ENCODE measurements at regions not wholly inside any gene's neighbourhood (a gene's known extent, or its start where the extent isn't known, plus 50 kb on each side); places are given as distances from the start of the nearest gene placed in this dataset.

DNA sequence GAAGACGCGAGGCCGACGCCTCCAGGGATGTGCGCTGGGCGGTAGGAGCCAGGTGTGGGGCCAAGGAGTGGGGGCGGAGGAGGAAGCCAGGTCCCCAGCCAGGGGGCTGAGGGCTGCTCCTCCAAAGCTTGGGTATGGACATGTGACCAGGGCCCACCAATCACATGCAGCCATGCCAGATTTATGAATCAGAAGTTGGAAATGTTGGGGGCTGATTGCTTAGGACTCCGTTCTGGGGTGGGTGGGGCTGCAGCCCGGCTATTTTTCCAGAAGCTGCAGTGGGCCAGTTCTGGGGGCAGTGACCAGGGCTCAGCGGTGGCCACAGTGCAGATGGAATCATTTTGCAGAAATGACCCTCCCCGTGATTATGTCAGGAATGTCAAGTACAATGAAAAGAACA is 96.0 kb downstream of the CEBPB start:
- no peak for DNase-seq

DNA sequence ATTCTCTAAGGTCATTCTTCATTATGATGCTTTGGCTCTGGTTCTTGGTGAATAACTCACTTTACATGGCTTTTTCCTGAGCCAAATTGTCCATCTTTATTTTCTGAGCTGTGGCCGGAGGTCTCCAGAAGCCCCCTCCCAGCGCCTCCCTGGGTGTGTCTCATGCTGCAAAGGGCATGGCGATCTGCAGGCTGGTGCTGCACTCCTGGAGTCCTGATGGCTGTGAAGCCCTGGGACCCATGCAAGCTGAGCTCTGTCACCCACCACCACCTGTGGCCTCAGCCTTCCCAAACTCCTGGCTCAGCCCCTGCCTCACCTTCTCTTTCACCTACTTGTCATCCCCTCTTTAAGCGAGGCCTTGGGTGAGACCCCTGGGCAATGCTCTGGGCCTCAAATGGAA is 96.9 kb downstream of the CEBPB start:
- no peak for DNase-seq

DNA sequence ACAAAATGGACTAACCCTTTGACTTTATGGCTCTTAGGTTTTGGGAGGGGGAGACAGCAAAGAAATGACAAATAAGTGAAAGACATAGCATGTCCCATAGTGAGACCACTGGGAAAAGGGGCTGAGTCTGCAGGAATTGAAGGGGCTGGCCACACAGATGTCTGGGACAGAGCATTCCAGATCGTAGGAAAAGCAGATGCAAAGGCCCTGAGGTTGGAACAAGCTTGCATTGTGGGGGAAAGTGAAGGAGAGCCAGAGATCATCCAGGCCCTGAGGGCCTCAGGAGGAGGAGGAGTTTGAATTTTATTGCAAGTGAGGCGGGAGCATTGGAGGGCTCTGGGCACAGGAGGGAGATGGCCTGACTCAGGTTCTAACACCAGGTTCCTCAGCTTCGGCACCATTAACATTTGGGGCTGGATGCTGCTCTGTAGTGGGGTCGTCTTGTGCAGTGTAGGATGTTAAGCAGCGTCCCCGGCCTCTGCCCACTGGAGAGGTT is 97.5 kb downstream of the CEBPB start:
- no peak for DNase-seq

DNA sequence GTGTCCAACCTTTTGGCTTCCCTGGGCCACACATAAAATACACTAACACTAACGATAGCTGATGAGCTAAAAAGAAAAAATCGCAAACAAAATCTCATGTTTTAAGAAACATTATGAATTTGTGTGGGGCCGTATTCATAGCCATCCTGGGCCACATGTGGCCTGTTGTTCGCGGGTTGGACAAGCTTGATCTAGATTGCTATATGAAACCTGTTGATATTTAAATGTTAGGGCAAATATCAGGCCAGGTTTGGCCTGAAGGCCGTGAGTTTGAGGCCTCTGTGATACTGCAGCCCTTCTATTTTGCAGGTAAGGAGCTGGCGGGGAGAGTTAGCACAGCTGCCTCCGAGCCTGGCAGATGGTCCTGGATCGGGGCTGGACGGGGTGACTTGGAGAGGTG is 99.0 kb downstream of the CEBPB start:
- peak in 1 of 2 experiments; percentile 50 for DNase-seq

DNA sequence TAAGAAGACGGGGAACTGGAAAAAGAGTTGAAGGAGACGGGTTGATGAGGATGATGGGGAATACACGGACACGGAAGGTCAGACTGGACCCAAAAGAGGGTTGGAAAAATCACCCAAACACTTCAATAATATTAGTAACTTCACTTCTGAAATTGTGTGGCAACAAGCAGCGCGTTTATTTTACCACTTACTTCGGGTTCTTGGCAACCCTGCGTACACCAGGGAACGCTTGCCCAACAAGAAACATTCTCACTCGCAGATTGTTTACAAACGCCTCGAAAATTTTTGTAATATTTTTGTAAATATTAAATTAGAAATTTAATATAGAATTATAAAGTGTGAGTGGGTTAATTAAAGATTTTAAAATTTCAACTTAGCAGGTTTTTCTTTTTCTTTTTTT is 99.5 kb downstream of the CEBPB start:
- DNase-seq, result no peak

DNA sequence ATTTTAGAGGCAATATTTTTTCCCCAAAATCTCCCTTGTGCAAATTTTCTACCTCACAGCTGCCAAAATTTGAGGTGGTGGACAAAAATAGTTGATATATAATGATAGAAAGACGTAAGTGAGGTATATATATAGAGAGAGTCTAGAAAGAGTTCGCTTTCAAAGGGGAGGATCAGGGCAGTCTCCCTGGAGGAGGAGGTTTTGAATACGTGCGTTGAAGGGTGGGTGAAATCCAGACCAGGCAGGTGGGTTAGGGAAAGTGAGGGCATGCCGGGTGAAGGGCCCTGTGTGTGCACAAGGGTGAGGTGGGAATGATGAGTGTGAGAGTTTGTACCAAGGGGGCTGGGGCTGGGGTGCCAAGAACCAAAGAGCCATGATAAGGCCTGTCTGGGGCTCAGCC is 100.2 kb downstream of the CEBPB start:
- no peak for DNase-seq

DNA sequence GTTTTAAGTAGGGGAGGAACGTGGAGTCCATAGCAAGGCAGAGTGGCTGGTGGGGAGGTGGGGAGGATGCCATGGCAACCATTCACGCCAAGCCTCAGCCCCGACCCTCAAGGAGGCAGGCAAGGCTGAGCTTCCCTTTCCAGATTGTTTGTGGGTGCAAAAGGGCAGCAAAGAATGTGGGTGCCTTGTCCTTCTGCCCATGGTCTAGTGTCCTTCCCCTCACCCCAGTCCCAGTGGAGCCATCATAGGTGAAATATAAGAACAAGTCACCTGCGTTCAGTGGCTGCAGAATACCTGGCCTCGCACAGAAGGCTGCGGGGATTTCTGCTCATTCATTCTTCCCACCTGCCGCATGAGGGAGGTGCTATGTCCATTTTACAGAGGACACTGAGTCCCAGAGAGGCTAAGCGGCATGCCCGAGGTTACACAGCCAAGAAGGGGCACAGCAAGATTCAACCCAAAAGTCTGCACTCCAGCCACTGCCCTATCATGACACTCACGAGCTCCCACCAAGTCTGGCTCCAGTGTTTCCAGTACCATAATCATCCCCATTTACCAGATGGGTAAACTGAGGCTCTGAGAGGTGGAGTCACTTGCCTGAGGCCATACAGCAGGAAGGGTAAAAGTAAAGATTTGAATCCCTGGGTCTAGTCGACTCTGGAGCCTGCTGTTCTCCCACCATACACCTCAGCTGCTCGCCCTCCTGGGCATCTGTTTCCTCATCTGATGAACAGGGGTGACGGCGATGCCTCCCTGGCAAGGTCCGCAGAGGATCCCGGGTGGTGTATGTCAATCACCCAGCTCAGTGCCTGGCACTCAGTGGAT is 100.8 kb downstream of the CEBPB start:
- no peak for DNase-seq

DNA sequence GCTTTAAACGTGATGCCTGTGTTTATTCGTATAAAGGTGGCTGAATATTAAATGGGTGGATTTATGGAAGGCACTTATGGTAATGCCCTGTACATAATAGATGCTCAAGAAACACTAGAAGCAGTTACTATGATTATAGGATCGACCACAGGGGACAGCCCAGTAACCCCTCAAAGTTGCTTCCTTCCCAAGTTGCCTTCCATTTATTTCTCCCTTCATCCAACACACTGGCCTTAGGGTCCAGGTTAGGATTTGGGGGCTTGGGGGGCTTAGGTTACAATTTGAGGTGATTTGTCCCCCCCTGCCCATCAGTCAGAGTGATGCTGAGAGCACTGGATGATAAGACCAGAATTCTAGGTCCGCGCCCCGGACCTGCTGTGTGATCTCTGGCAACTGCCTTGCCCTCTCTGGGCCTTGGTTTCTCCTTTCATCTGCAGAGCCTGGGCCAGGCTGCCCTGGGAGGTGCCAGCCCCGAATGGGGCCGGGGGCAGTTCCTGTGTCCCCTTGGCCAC is 101.5 kb downstream of the CEBPB start:
- no peak for DNase-seq

DNA sequence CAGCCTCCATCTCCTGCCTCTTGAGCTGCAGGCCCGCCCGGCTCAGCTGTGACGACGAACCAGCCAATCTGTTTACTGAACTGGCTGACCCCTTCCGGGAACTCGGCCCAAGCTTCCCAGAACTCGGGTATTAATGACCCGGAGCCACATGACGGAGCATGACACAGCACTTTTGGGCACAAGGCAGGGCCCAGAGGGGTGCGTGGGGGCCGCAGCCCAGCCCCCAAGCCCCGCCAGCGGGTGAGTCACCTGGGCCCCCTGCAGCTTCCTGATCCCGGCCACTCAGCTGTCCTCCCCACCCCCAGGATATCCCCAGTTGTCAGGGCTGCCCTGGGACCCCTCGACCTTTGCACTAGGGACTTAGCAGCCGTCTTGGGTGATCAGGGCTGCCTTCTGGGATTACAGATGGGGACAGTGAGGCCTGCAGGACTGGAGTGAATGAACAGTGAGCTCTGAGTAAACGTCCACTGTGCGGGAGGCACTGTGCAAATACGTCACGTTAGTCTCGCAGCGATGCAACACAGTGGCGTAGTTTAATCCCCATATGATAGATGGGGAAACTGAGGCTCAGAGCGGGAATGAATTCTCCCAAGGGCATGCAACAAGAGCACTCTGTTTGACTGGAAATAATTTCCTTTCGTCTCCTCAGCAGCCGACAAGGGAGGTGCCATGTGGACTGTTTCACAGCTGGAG is 102.1 kb downstream of the CEBPB start:
- DNase-seq, result no peak

DNA sequence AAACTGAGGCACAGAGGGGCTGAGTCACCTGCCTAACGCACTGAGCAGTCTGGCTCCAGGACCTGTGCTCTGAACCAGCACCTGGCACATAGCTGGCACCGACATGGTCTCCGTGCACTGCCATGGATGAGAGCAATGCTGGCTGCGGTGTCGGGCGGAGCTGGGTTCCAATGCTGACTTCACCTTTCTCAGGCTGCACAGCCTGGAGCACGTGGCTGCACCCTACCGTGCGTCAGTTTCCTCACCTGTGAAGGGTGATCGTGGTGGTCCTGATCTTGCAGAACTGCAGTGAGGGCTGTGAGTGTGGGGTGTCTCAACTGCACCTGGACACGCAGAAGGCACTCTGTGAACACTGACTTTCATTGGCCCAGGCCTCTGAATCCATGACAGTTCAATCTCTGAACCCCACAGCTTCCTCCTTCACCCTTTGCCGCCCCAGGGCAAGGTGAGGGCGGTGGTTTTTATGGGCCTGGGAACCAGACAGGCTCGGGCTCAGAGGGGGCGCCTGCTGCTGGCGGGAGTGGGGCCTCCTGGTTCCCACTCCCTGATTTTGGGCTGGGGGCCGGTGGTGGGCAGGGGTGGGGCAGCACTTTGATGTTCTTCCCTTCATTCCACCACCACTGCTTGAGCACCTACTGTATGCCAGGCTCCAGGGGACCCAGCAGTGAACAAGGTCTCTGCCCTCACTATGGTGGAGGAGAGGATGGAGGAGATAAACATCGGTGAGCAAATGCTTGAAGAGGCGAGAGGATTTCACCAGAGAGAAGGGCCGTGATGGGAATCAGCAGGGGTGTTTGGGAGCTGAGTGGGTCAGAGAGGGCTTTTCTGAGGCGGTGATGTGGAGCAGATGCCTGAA is 102.9 kb downstream of the CEBPB start:
- no peak for DNase-seq

DNA sequence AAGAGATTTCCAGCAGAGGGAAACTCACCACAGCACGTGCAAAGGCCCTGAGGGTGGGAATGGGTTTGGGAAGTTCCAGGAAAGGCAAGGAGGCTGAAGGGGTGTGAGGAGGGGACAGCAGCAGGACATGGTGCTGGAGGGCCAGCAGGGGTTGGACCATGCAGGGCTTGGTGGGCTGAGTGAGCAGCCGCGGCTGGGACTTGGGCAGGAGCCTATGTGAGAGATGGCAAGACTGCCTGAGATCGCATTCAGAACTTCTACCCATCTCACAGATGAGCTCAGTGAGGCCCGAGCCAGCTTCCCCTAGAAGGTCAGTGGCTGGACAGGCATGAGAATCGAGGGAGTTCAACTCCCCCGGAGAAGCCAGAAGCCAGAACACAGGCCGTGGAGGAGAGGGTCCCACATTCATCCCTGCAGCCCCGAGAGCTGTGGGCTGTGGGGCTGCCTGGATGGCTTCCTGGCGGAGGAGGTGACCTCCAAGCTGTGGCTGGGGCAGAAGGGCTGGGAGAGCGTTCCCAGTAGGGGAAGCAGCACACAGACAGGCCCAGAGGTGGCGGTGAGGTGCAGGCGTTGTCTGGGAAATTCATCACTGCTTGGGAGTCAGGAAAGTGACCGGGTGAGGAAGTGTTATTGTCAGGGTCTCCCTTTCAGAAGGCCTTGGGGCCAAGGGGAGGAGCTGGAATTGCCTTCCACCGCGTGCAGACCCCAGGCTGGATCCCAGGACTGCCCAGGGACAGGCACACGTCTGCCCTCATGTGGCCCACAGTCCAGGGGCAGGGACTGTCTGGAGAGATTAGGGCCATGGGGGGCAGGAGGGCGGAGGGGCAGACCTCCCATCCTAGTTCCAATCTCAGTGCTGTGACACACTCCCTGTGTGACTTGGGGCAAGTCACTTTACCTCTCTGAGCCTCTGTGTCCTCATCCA is 103.8 kb downstream of the CEBPB start:
- DNase-seq, result no peak

DNA sequence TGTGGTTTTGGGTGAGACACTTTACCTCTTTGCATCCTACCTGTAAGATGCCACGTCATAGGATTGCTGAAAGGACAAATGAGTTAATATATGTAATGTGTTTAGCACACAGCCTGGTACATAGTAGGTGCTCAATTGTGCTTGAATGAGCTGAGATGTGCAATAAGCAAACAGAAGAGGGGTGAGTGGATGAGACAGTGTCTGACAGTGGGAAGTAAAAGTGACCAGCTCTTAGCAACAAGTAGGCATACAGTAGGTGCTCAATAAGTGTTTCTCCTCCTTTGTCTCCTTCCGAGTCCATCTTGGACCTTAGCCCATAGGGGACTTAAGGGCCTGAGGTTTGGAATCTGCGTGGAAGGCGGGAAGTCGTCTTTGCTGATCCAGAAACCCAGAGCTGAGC is 104.7 kb downstream of the CEBPB start:
- DNase-seq, result no peak

DNA sequence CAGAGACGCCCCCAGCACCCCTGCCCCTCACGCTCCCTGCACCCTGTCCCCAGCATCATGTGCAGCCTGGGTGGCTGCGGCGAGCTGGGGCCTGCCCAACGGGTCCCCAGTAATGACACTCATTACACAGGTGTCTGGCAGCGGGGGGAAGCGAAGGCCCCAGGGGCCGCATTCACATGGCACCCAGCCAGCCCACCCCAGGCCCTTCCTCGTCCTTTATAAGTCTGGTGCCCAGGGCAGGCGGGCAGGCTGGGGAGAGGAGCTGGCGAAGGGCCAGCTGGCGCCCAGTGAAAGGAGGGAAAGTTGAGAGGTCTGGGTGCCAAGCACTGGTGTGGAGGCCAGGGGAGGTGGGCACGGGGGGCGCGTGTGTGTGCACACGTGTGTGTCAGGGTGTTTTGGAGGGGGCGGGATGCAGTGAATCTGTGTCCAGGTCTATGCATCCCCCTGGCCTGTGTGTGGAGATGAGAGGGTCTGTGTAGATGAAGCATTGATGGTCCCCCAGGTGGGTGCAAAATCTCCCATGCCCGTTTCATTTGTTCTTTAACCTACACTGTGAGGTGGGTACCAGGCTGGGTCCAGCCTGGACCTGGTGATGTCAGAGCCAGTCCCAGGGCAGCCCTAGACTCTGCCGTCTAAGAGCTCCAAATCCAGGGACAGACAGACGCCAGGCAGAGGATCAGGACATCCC is 105.3 kb downstream of the CEBPB start:
- DNase-seq, result no peak

DNA sequence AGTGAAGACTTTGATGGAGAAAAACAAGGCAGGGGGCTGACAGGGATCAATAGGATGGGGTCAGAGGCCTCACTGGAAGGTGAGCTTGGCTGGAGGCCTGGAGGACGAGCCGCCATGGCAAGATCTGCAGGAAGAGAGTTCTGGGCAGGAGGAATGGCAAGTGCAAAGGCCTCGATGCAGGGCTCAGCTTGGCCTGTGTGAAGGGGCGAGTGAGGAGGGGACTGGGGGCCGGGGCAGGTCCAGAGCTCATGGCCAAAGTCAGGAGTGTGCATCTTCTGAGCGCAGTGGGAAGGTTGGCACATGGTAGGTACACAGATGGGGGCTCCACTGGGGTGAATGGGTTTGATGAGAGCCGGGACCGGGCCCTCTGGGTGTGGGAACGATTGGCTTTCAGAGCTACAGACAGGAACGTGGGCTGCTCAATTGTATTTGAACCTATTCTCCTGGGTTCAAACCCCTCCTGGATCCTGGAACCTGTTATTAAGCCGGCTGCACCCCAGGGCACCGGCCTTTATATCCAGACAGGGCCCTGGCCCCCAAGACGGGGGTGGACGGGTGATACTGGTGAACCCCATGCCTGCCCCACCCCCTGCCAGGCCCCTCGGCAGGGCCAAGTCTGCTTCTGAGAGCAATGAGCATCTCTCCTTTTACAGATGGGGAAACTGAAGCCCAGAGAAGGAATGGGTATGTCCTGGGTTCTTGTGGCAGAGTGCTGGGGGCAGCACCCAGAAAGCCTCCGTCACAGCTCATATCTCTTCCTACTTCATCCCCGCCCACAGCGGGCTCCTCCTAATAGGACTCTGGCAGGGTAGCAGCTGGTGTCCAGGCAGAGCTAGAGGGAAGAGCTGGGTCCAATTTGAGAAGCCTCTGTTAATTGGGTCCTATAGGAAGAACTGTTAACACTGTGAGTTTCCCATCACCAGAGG is 106.1 kb downstream of the CEBPB start:
- DNase-seq, result no peak

DNA sequence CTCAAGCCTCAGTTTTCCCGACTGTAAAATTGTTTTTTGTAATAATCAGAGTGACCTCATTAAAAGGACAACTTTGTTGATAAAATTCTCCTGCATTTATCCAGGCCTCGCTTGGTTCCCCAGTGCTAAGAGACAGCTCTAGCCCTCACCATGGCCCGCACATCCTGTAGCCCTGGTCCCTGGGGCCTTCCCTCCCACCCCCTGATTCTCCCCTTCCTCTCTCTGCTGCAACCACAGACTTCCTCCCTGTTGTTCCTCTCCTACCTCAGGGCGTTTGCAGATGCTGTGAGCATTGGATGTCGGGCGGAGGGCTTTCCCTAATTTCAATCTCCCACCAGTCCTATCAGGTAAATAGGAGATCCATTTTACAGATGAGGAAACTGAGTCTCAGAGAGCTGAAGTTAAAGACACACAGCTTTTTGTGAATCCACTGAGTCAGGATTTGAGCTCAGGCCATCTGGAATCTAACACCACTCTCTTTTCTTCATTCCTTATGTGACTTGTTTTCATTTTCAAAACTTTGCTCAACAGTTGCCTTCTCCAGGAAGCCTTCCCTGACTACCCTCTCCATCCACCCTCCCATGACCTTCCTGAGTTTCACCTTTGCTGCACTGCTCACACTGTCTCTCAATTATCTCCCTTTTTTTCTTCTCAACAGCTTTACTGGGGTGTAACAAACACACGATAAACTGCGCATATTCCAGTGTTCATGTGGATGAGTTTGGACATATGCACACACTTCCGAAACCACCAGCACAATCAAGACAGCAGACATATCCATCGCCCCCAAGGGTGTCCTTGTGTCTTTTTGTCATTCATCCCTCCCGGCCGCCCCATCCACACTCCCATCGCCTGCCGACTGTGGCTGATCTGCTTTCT is 107.1 kb downstream of the CEBPB start:
- no peak for DNase-seq

DNA sequence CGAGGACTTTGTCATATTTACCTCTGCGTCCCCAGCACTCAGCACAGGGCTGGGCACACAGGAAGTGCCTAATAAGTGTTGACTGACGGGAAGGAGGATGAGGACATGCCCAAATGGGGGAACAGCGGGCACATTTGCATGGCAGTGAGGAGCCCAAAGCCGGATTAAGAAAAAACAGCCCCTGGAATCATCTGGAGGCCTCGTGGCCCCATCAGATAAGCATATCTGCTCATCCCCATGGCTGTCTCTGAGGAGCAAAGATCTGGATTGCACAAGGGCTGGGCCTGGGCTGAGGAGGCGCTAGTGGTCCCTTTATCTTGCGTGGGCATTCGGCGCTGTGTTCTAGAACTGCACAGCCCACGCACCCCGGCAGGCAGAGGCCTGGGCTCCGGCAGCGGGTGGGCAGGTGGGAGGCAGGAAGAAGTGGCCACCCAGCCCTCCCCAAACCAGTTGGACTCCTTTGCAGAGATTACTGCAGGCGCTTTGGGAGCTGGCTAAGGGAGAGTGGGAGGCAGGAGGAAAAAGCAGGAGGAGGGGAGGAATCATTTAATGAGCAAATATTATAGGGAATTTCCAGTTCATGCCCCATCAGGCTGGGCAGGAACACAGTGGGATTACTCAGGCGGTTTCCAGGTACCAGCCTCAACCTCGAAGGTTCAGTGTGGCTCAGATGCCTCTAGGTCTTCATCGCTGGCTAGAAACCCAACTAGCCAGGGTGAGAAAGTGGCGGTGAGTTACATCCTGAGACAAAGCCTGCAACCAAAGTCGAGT is 108.1 kb downstream of the CEBPB start:
- no peak for DNase-seq

DNA sequence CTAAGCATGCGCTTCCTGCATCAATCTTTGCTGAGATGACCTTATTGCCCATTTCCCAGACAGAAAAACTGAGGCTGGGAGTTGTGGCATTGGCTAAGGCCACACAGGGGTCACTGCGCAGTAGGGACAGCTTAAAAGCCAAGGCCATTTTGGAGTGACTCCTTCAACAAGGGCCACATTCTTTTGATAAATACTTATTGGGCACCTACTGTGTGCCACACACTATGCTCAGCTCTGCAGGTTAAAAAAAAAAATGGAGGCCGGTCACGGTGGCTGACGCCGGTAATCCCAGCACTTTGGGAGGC is 108.6 kb downstream of the CEBPB start:
- DNase-seq, result no peak

DNA sequence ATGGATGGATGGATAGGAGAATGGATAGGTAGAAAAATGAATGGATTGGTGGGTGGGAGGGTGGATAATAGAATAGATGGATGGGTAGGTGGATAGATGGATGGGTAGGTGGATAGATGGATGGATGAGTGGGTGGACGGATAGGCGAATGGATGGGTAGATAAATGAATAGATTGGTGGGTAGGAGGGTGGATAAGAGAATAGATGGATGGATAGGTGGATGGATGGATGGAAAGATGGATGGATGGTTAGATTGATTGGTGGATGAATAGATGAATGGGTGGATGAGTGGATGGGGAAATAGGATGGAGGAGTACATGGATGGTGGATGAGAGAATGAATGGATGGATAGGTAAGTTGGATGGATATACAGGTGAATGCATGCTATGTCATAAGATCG is 110.5 kb downstream of the CEBPB start:
- DNase-seq, result no peak

DNA sequence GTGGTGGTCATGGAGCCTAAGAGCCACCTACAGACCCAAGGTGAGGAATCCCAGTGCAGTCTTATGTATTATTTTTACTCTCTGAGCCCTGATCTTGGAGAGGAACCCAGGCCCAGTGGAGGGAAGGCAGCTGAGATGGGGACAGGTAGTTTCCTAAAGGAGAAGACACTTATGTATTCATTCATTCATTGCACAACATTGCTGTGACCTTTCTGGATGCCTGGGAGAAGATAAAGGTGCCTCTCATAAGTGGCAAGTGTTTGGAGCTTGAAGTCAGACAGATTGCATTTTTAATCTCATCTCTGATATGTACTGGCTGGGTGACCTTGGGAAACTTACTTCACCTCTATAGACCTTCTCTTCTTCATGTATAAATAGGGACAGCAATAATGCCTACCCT is 111.1 kb downstream of the CEBPB start:
- DNase-seq, result no peak

All from NCI-H524 (cell line).